ENCODE measurements at regions not wholly inside any gene's neighbourhood (a gene's known extent, or its start where the extent isn't known, plus 50 kb on each side); places are given as distances from the start of the nearest gene placed in this dataset.

GRCh38 chr7:91628742-91629141, 251.8 kb downstream of the MTERF1 start:
- intact Hi-C loops (cut with DNase I) = no loop called here
- Histone ChIP-seq H3K4me1 (peaks cover 0 to 20% (median 10%) of the 10 kb centered on the region in 12 donors), H3K4me3 (no peak overlapping the region), H3K27me3 (no peaks in the 10 kb centered on the region), H3K9me3 (no peaks in the 10 kb centered on the region), H3K36me3 (no peaks in the 10 kb centered on the region), H3K27ac (no peak overlapping the region)
- ATAC-seq (peak; percentile 57 to 78 (median 72)), DNase-seq (peak in 3 of 5 donors; percentile 33 to 40 (median 40))
- 34 to 53% (median 42%) methylated on average over 5 of the region's 5 CpGs for WGBS, 4 donors
- TF ChIP-seq CTCF (IDR thresholded peaks at IDR 0.05) (no peak), POLR2A (IDR thresholded peaks at IDR 0.05) (no peak)

- Histone ChIP-seq H3K4me1 (peaks cover 0 to 27% (median 10%) of the 10 kb centered on the region in 12 donors), H3K36me3 (no peaks in the 10 kb centered on the region), H3K4me3 (no peak overlapping the region), H3K27ac (no peak overlapping the region), H3K9me3 (no peaks in the 10 kb centered on the region), H3K27me3 (no peaks in the 10 kb centered on the region)
- ATAC-seq (no peak), DNase-seq (no peak)
- TF ChIP-seq CTCF (IDR thresholded peaks at IDR 0.05) (no peak), POLR2A (IDR thresholded peaks at IDR 0.05) (no peak)
- WGBS, 4 donors = 87 to 95% (median 90%) methylated on average over 1 of the region's 1 CpG
- intact Hi-C loops (cut with DNase I) = loop anchor here in 8 of 10 donors (5.0 to 10.0 kb wide), 5 partner anchors 343 to 546 kb away; partner anchors contain the start of gene FZD1 (in 1 of the 8)
Measured at GRCh38 chr7:91630581-91631380, 249.7 kb downstream of the MTERF1 start.

GRCh38 chr7:91632234-91632940, 248.1 kb downstream of the MTERF1 start:
- WGBS, 4 donors = 57 to 73% (median 60%) methylated on average over 3 of the region's 3 CpGs
- Histone ChIP-seq H3K9me3 (no peaks in the 10 kb centered on the region), H3K36me3 (no peaks in the 10 kb centered on the region), H3K27ac (no peak overlapping the region), H3K4me1 (peaks cover 0 to 27% (median 10%) of the 10 kb centered on the region in 12 donors), H3K27me3 (no peaks in the 10 kb centered on the region), H3K4me3 (no peak overlapping the region)
- TF ChIP-seq CTCF (IDR thresholded peaks at IDR 0.05) (no peak), POLR2A (IDR thresholded peaks at IDR 0.05) (no peak)
- ATAC-seq (peak in 1 of 4 donors; percentile 48), DNase-seq (no peak)
- intact Hi-C loops (cut with DNase I) = loop anchor here in 8 of 10 donors (5.0 to 10.0 kb wide), 5 partner anchors 345 to 548 kb away; partner anchors contain the start of gene FZD1 (in 1 of the 8)

DNA sequence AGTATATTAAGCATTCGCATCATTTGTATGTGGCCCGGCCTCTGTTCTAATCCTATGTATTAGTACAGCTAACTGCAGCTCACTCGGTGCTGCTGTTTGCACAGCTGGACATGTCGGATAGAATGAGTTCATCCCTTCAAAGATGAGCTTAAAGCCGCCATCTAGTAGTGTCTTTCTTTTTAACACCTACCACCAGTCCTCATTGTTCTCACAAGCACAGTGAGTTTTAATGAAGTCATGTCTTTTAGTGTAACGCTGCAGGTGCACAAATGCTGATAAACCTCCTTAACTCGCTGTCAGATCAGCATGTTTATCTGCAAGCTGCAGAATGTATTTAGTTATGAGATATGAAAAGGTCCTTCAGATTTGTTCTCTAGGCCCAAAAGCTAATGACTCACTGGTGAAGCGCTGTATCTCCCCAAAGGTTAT, 247.5 kb downstream of the MTERF1 start:
- H3K27me3 ChIP-seq = no peaks in the 10 kb centered on the region
- H3K27ac ChIP-seq = no peak overlapping the region
- H3K4me3 ChIP-seq = no peak overlapping the region
- ATAC-seq (no peak), DNase-seq (no peak)
- peaks cover 0 to 26% (median 10%) of the 10 kb centered on the region in 12 donors for H3K4me1 ChIP-seq
- WGBS, 4 donors = 92 to 96% (median 93%) methylated on average over 8 of the region's 8 CpGs
- TF ChIP-seq POLR2A (IDR thresholded peaks at IDR 0.05) (no peak), CTCF (IDR thresholded peaks at IDR 0.05) (no peak)
- intact Hi-C loops (cut with DNase I) = loop anchor here in 8 of 10 donors (5.0 to 10.0 kb wide), 5 partner anchors 346 to 548 kb away; partner anchors contain the start of gene FZD1 (in 1 of the 8)
- H3K36me3 ChIP-seq = no peaks in the 10 kb centered on the region
- H3K9me3 ChIP-seq = no peaks in the 10 kb centered on the region
